ENCODE measurements at regions not wholly inside any gene's neighbourhood (a gene's known extent, or its start where the extent isn't known, plus 50 kb on each side); places are given as distances from the start of the nearest gene placed in this dataset.

- Mint-ChIP-seq H3K36me3 (ENCODE audit: low read depth) (no peaks in the 10 kb centered on the region), H3K9me3 (no peaks in the 10 kb centered on the region), H3K4me3 (no peak overlapping the region), H3K4me1 (ENCODE audit: low read depth) (peaks cover 40% of the 10 kb centered on the region), H3K27me3 (ENCODE audit: insufficient read depth) (peaks cover 4% of the 10 kb centered on the region), H3K27ac (no peak overlapping the region)
- DNase-seq = no peak
- TF ChIP-seq CTCF (IDR thresholded peaks at IDR 0.05) = no peak
These were observed 157.9 kb upstream of the MARCKS start for GRCh38 chr6:113699239-113699638.

GRCh38 chr6:113701552-113702254 lies 155.4 kb upstream of the MARCKS start:
- H3K4me3 Mint-ChIP-seq = no peak overlapping the region

DNA sequence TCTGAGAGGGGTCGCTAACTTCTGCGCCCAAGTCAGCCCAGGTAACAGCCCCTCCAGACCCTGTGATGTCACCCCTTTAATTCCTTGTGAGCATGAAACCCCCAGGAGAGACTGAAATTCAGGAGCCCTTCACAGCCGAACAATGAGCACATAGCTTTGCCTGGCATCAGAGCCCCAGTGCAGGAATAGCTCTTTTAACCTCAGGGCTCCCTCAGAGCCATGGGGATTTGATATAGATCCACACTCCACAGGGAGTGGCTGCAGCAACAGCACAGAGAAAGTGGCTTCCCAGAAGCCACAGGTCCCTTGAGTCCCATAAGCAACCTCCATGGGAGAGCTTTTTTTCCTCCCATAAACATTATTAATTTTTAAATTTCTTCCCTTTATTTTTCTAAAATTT lies 150.0 kb upstream of the MARCKS start:
- Mint-ChIP-seq H3K36me3 (ENCODE audit: low read depth) (no peaks in the 10 kb centered on the region), H3K27me3 (ENCODE audit: insufficient read depth) (peaks cover 12% of the 10 kb centered on the region), H3K4me1 (ENCODE audit: low read depth) (no peaks in the 10 kb centered on the region), H3K9me3 (no peaks in the 10 kb centered on the region), H3K4me3 (no peak overlapping the region), H3K27ac (no peak overlapping the region)
- no peak for TF ChIP-seq CTCF (IDR thresholded peaks at IDR 0.05)
- no peak for DNase-seq

More at GRCh38 chr6:113701552-113702254, 155.4 kb upstream of the MARCKS start:
- Mint-ChIP-seq H3K36me3 (ENCODE audit: low read depth) (no peaks in the 10 kb centered on the region), H3K4me1 (ENCODE audit: low read depth) (peaks cover 22% of the 10 kb centered on the region), H3K27me3 (ENCODE audit: insufficient read depth) (peaks cover 4% of the 10 kb centered on the region; the same call in 1 of the 2 replicates), H3K27ac (no peak overlapping the region), H3K9me3 (no peaks in the 10 kb centered on the region)
- no peak for TF ChIP-seq CTCF (IDR thresholded peaks at IDR 0.05)
- DNase-seq = no peak

DNA sequence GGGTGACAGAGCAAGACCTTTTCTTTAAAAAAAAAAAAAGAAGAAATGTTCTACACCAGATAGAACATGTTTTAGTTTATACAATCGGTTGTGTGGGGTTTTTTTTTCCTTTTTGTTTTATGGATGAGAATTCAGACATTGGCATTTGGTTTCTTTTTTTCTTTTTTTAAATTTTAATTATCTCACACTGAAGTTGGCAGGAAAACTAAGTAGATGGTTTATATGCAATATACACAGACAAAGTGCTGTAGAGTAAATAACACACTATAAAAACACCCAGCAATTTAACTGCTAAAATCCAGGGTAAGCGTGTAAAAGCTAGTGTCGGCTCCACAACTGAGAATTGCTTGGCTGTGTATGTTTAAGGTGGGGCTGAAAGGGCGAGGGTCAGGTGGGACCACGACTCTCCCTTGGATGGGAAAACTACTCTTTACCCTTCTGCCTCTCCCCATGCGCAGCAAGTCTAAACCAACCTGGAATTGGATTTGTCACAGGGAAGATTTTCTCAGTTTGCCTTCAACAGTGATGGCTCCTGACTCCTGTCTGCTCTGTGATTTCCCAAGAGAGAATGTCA lies 147.1 kb upstream of the MARCKS start:
- no peak overlapping the region for H3K27ac Mint-ChIP-seq
- TF ChIP-seq CTCF (IDR thresholded peaks at IDR 0.05) = no peak
- no peaks in the 10 kb centered on the region for H3K36me3 Mint-ChIP-seq (ENCODE audit: low read depth)

DNA sequence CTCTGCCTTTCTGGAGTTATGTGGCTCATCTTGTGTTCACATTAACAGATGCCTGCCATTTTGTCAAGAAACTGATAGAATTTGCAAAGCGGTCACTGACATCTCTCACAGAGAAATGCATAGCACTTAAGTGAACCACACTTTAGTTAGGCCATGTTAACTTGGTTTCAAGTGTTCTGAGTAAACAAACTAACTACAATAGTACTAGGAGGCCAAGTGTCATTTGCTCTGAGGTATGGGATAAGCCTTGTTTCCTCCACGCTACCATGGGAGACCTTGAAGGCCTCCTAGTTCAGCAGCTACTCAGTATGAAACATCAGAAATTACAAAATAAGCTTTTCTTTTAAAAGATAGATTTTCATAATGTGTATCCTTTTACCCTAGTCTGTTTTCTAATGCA lies 143.5 kb upstream of the MARCKS start:
- no peaks in the 10 kb centered on the region for H3K9me3 Mint-ChIP-seq
- peaks cover 3% of the 10 kb centered on the region for H3K27me3 Mint-ChIP-seq (ENCODE audit: insufficient read depth)
- H3K4me1 Mint-ChIP-seq (ENCODE audit: low read depth) = no peaks in the 10 kb centered on the region
- no peak for TF ChIP-seq CTCF (IDR thresholded peaks at IDR 0.05)
- H3K36me3 Mint-ChIP-seq (ENCODE audit: low read depth) = no peaks in the 10 kb centered on the region
- no peak overlapping the region for H3K4me3 Mint-ChIP-seq
- H3K27ac Mint-ChIP-seq = no peak overlapping the region
- DNase-seq = no peak

More for the DNA sequence above, 147.1 kb upstream of the MARCKS start:
- no peak for DNase-seq
- Mint-ChIP-seq H3K9me3 (no peaks in the 10 kb centered on the region), H3K4me1 (ENCODE audit: low read depth) (no peaks in the 10 kb centered on the region), H3K27me3 (ENCODE audit: insufficient read depth) (peaks cover 12% of the 10 kb centered on the region), H3K4me3 (no peak overlapping the region)

Data from HFFc6 (cell line).